HL-60 (cell line): ENCODE measurements at regions not wholly inside any gene's neighbourhood (a gene's known extent, or its start where the extent isn't known, plus 50 kb on each side); places are given as distances from the start of the nearest gene placed in this dataset.

Experiments
- POLR2AphosphoS5 ChIP-seq: IDR thresholded peaks from 2 replicates; pipeline ENCODE4 v1.6.1; 2012; ENCODE audit warnings: low read depth
- TF ChIP-seq, protein P1 (sequence below): IDR thresholded peaks from one replicate; pipeline ENCODE4 v1.5.1; 2011; ENCODE audit warnings: low read length, control low read depth, inconsistent platforms; ENCODE audit not compliant: insufficient read depth

DNA sequence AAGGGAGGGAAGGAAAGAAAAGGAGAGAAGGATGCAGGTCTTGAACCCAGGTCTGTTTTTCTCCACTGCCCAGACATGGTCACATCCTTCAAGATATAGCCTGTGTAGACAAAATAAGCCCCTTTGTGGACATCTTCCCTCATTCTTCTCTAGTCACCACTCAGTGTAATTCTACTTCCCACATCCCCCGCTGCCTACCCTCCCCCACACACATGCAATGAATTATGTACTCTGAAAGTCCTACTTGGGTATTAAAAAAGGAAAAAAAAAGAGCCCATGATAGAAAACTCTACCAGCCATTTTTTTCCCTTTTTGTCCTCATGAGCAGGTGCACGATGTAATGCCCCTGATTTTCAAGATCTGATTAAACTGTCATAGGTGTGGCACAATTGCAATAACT, 346.0 kb downstream of the MN1 start:
- no peak for TF ChIP-seq POLR2AphosphoS5
- TF ChIP-seq, protein P1, sequence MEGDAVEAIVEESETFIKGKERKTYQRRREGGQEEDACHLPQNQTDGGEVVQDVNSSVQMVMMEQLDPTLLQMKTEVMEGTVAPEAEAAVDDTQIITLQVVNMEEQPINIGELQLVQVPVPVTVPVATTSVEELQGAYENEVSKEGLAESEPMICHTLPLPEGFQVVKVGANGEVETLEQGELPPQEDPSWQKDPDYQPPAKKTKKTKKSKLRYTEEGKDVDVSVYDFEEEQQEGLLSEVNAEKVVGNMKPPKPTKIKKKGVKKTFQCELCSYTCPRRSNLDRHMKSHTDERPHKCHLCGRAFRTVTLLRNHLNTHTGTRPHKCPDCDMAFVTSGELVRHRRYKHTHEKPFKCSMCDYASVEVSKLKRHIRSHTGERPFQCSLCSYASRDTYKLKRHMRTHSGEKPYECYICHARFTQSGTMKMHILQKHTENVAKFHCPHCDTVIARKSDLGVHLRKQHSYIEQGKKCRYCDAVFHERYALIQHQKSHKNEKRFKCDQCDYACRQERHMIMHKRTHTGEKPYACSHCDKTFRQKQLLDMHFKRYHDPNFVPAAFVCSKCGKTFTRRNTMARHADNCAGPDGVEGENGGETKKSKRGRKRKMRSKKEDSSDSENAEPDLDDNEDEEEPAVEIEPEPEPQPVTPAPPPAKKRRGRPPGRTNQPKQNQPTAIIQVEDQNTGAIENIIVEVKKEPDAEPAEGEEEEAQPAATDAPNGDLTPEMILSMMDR, result no peak
